HepG2 (cell line): ENCODE measurements at regions not wholly inside any gene's neighbourhood (a gene's known extent, or its start where the extent isn't known, plus 50 kb on each side); places are given as distances from the start of the nearest gene placed in this dataset.

Experiments
- ATAC-seq: fragments of 200-7000 bp; cut with Tn5 transposase; 3 replicates; pipeline ENCODE4 v1.9.1; 2020; ENCODE audit warnings: mild to moderate bottlenecking, moderate library complexity
- BruUV-seq: library from RNA; stranded (reverse); fragments of 400-500 nt; replicated peaks from 2 replicates; lab custom pipeline; 2021; lab: Mats Ljungman, UMichigan
- CTCF ChIA-PET: fragments of 300-600 bp; formaldehyde crosslinking; extraction: SDS; loops from one replicate; lab custom pipeline; 2021; ENCODE audit warnings: low total read pairs, inconsistent platforms, low intra/inter-chr PET ratio; lab: Yijun Ruan, JAX
- POLR2A ChIA-PET: fragments of 350-600 bp; sonication (Branson Sonifier 250); formaldehyde crosslinking; loops from one replicate; lab custom pipeline; 2020; ENCODE audit warnings: antibody characterized with exemption, inconsistent platforms; lab: Yijun Ruan, JAX
- DNase-seq: peaks from one replicate; pipeline ENCODE4 v3.0.0-alpha.2; 2015; ENCODE audit warnings: low spot score
- FAIRE-seq: peaks from 3 replicates; lab custom pipeline; 2011; peaks lifted over from hg19 to GRCh38; lab: Jason Lieb, UNC
- H2AFZ ChIP-seq: one replicate; pipeline ENCODE4 v1.6.1; 2011; ENCODE audit warnings: low read length, inconsistent platforms
- H3K27ac ChIP-seq: fragments of 300-600 bp; 3 replicates; pipeline ENCODE4 v1.8.0; 2011; ENCODE audit warnings: mixed run types, mild to moderate bottlenecking, mixed read lengths, low read length, inconsistent platforms; ENCODE audit not compliant: insufficient read depth; ENCODE audit errors: extremely low read length
- H3K27me3 ChIP-seq, 2 experiments: fragments of 200-600 bp in 1 of 2; 2 replicates in 1 of 2; 3 replicates in 1 of 2; pipeline versions ENCODE4 v1.6.0 to v1.8.0; 2011; ENCODE audit warnings: low read length in 2 of 2, mild to moderate bottlenecking in 2 of 2, moderate library complexity in 2 of 2, inconsistent platforms in 1 of 2; ENCODE audit not compliant: insufficient read depth in 2 of 2, control insufficient read depth in 1 of 2
- H3K36me3 ChIP-seq, 2 experiments: fragments of 200-600 bp in 1 of 2; replicated peaks in 1 of 2; 2 replicates in 1 of 2; 3 replicates in 1 of 2; pipeline versions ENCODE4 v1.5.1 to v1.8.0; 2011; ENCODE audit warnings: low read length in 2 of 2, inconsistent platforms in 1 of 2; ENCODE audit not compliant: insufficient read depth in 2 of 2, control insufficient read depth in 1 of 2
- H3K4me1 ChIP-seq: 2 replicates; pipeline ENCODE4 v1.5.1; 2012; ENCODE audit warnings: low read length, inconsistent platforms; ENCODE audit not compliant: insufficient read depth
- H3K4me2 ChIP-seq: 2 replicates; pipeline ENCODE4 v1.6.0; 2011; ENCODE audit warnings: low read depth, low read length, inconsistent platforms
- H3K4me3 ChIP-seq, 3 experiments: fragments of 200-600 bp in 1 of 3; sonication (generic), shearing (Covaris generic) in 1 of 3; replicated peaks in 1 of 3; 2 replicates each; pipeline ENCODE4 v1.5.1; 2011 to 2016; ENCODE audit warnings: low read length in 3 of 3, inconsistent platforms in 2 of 3, low read depth in 2 of 3, mild to moderate bottlenecking in 2 of 3, control low read depth in 1 of 3, mixed read lengths in 1 of 3; ENCODE audit not compliant: insufficient read depth in 1 of 3
- H3K79me2 ChIP-seq: one replicate; pipeline ENCODE4 v1.6.1; 2011; ENCODE audit warnings: low read length, inconsistent platforms; ENCODE audit not compliant: insufficient read depth
- H3K9ac ChIP-seq: 2 replicates; pipeline ENCODE4 v1.6.0; 2011; ENCODE audit warnings: mild to moderate bottlenecking, low read depth, low read length, inconsistent platforms; ENCODE audit not compliant: insufficient read depth
- H3K9me3 ChIP-seq: 2 replicates; pipeline ENCODE4 v1.5.1; 2012; ENCODE audit warnings: mild to moderate bottlenecking, low read length
- H4K20me1 ChIP-seq: 2 replicates; pipeline ENCODE4 v1.6.0; 2011; ENCODE audit warnings: inconsistent platforms, mild to moderate bottlenecking, low read length, moderate library complexity; ENCODE audit not compliant: insufficient read depth
- ADNP ChIP-seq: sonication (generic); formaldehyde crosslinking; IDR thresholded peaks from 2 replicates; pipeline ENCODE4 v1.4.0; 2020; ENCODE audit warnings: missing genetic modification reagents
- CHD4 ChIP-seq: fragments of 200-600 bp; sonication (generic); IDR thresholded peaks from 2 replicates; pipeline ENCODE4 v1.7.0; 2017; ENCODE audit warnings: mild to moderate bottlenecking, low read length, borderline replicate concordance
- MBD4 ChIP-seq: IDR thresholded peaks from 2 replicates; pipeline ENCODE4 v1.6.1; 2012; ENCODE audit warnings: low read length, inconsistent platforms, borderline replicate concordance
- NCOA5 ChIP-seq: sonication (generic); formaldehyde crosslinking; IDR thresholded peaks from 2 replicates; pipeline ENCODE4 v1.4.0; 2020; ENCODE audit warnings: missing genetic modification reagents
- POGK ChIP-seq: sonication (generic); formaldehyde crosslinking; conservative IDR thresholded peaks from 2 replicates; pipeline ENCODE4 v1.8.0; 2022; ENCODE audit warnings: mild to moderate bottlenecking, moderate library complexity, missing genetic modification reagents
- REL ChIP-seq: sonication (generic); formaldehyde crosslinking; conservative IDR thresholded peaks from 2 replicates; pipeline ENCODE4 v1.8.0; 2022; ENCODE audit warnings: mild to moderate bottlenecking, missing genetic modification reagents, moderate library complexity
- WIZ ChIP-seq: sonication (generic); formaldehyde crosslinking; IDR thresholded peaks from 2 replicates; pipeline ENCODE4 v1.5.1; 2020; ENCODE audit warnings: mild to moderate bottlenecking, missing genetic modification reagents
- YEATS2 ChIP-seq: sonication (generic); formaldehyde crosslinking; IDR thresholded peaks from 2 replicates; pipeline ENCODE4 v1.4.0; 2020; ENCODE audit warnings: missing genetic modification reagents, borderline replicate concordance
- ZBTB38 ChIP-seq: sonication (generic); formaldehyde crosslinking; IDR thresholded peaks from 2 replicates; pipeline ENCODE4 v1.5.1; 2020; ENCODE audit warnings: mild to moderate bottlenecking, missing genetic modification reagents
- ZFP36L2 ChIP-seq: sonication (generic); formaldehyde crosslinking; IDR thresholded peaks from 2 replicates; pipeline ENCODE4 v1.4.0; 2020; ENCODE audit warnings: missing genetic modification reagents
- ZKSCAN1 ChIP-seq: fragments of 150-350 bp; IDR thresholded peaks from 2 replicates; pipeline ENCODE4 v1.6.1; 2014; ENCODE audit warnings: low read length
- ZNF382 ChIP-seq: sonication (generic); formaldehyde crosslinking; IDR thresholded peaks from 2 replicates; pipeline ENCODE4 v1.5.0; 2020; ENCODE audit warnings: missing genetic modification reagents, mild to moderate bottlenecking, borderline replicate concordance
- ZNF512B ChIP-seq: sonication (generic); formaldehyde crosslinking; IDR thresholded peaks from 2 replicates; pipeline ENCODE4 v1.5.1; 2020; ENCODE audit warnings: missing genetic modification reagents, mild to moderate bottlenecking, borderline replicate concordance
- ZNF567 ChIP-seq: sonication (generic); formaldehyde crosslinking; IDR thresholded peaks from 2 replicates; pipeline ENCODE4 v1.8.1; 2023; ENCODE audit warnings: mild to moderate bottlenecking, missing genetic modification reagents, borderline replicate concordance
- ZNF614 ChIP-seq: IDR thresholded peaks from 2 replicates; pipeline ENCODE4 v1.6.1; 2018; ENCODE audit warnings: missing biosample characterization, missing genetic modification reagents, inconsistent platforms, borderline replicate concordance
- ZNF746 ChIP-seq: sonication (generic); formaldehyde crosslinking; IDR thresholded peaks from 2 replicates; pipeline ENCODE4 v1.8.0; 2022; ENCODE audit warnings: mild to moderate bottlenecking, missing genetic modification reagents
- ZNF816 ChIP-seq: sonication (generic); formaldehyde crosslinking; IDR thresholded peaks from 2 replicates; pipeline ENCODE4 v1.8.0; 2022; ENCODE audit warnings: missing genetic modification reagents, mild to moderate bottlenecking, borderline replicate concordance
- WGBS: methylation state at CpG from one replicate; pipeline ENCODE4 v1.1.6; 2017; ENCODE audit warnings: low lambda C conversion rate; 5-methylcytosine and 5-hydroxymethylcytosine counted together
- in situ Hi-C: cut with HindIII; loops from 2 replicates; pipeline ENCODE4 v1.10.0; 2017; ENCODE audit warnings: low pct_unique_long_range_greater_than_20kb; ENCODE audit not compliant: extremely low pct_ligation_motif_present
- intact Hi-C: fragments of 100-400 bp; cut with micrococcal nuclease; formaldehyde crosslinking; loops from one replicate; pipeline ENCODE4 v1.10.0; 2022; ENCODE audit not compliant: unreplicated experiment

GRCh38 chr18:75638223-75638775 is 210.8 kb upstream of the SMIM21 start:
- in situ Hi-C loops, result no loop called here

More at GRCh38 chr18:75638223-75638775, 210.8 kb upstream of the SMIM21 start:
- ChIA-PET CTCF (no interaction called here), POLR2A (no interaction called here)
- no peaks in the 10 kb centered on the region for H3K4me1 ChIP-seq
- H4K20me1 ChIP-seq, result no peaks in the 10 kb centered on the region
- no peak overlapping the region for H3K4me3 ChIP-seq
- 29% methylated on average over 15 of the region's 16 CpGs for WGBS
- BruUV-seq, result no TSS peak
- intact Hi-C loops, result no loop called here
- H3K27me3 ChIP-seq, result peaks cover 0 to 21% of the 10 kb centered on the region in 2 experiments; a peak in 1 of 5 replicates
- no peak overlapping the region for H3K27ac ChIP-seq
- TF ChIP-seq ZBTB38 (CRISPR knock-in tag), result no peak
- TF ChIP-seq ZNF567, result no peak
- no peak for TF ChIP-seq ZNF512B (CRISPR knock-in tag)
- no peak for TF ChIP-seq ZNF614 (CRISPR knock-in tag)
- no peak for TF ChIP-seq CHD4
- no peak for TF ChIP-seq ZFP36L2
- TF ChIP-seq YEATS2 (CRISPR knock-in tag), result no peak
- TF ChIP-seq ZNF382 (CRISPR knock-in tag), result no peak
- no peak for TF ChIP-seq NCOA5 (CRISPR knock-in tag)
- TF ChIP-seq ZNF746, result no peak
- no peak for TF ChIP-seq REL (CRISPR knock-in tag)
- no peak for TF ChIP-seq ADNP
- no peak for TF ChIP-seq ZNF816 (CRISPR knock-in tag)
- no peak for TF ChIP-seq POGK (CRISPR knock-in tag)
- no peak for TF ChIP-seq ZKSCAN1
- no peak for TF ChIP-seq WIZ
- no peak for TF ChIP-seq MBD4
- TF ChIP-seq, all 625 proteins: peak for 0
- Histone ChIP-seq H3K79me2 (no peaks in the 10 kb centered on the region), H3K9me3 (no peaks in the 10 kb centered on the region), H3K36me3 (no peaks in the 10 kb centered on the region), H3K9ac (no peak overlapping the region), H2AFZ (no peak overlapping the region), H3K4me2 (no peak overlapping the region)
- ATAC-seq, result no peak
- DNase-seq, result no peak
- no peak for FAIRE-seq
